HepG2 (cell line): ENCODE measurements at regions not wholly inside any gene's neighbourhood (a gene's known extent, or its start where the extent isn't known, plus 50 kb on each side); places are given as distances from the start of the nearest gene placed in this dataset.

Experiments
- EED ChIP-seq: sonication (generic); formaldehyde crosslinking; IDR thresholded peaks from 2 replicates; pipeline ENCODE4 v1.5.0; 2020; ENCODE audit warnings: mild to moderate bottlenecking, missing genetic modification reagents
- ZBTB38 ChIP-seq: sonication (generic); formaldehyde crosslinking; IDR thresholded peaks from 2 replicates; pipeline ENCODE4 v1.5.1; 2020; ENCODE audit warnings: mild to moderate bottlenecking, missing genetic modification reagents
- ZNF652 ChIP-seq: IDR thresholded peaks from 2 replicates; pipeline ENCODE4 v1.6.1; 2016; ENCODE audit warnings: low read depth, borderline replicate concordance
- TF ChIP-seq, protein P1 (sequence below), 2 experiments: IDR thresholded peaks; 2 replicates each; pipeline ENCODE4 v1.6.1; 2011 to 2012; ENCODE audit warnings: low read length in 2 of 2, borderline replicate concordance in 1 of 2, low read depth in 1 of 2, mild to moderate bottlenecking in 1 of 2, moderate library complexity in 1 of 2
- TF ChIP-seq, protein P2 (sequence below): IDR thresholded peaks from 2 replicates; pipeline ENCODE4 v1.6.1; 2016; ENCODE audit warnings: missing compliant biosample characterization, missing genetic modification reagents, borderline replicate concordance
- TF ChIP-seq, protein P3 (sequence below): fragments of 450-650 bp; IDR thresholded peaks from 2 replicates; pipeline ENCODE4 v1.6.1; 2017; ENCODE audit warnings: mild to moderate bottlenecking
- TF ChIP-seq, protein P4 (sequence below): sonication (generic); formaldehyde crosslinking; IDR thresholded peaks from 2 replicates; pipeline ENCODE4 v1.8.0; 2022; ENCODE audit warnings: missing genetic modification reagents, mild to moderate bottlenecking, moderate library complexity, borderline replicate concordance
- TF ChIP-seq, protein P5 (sequence below): sonication (generic); formaldehyde crosslinking; IDR thresholded peaks from 2 replicates; pipeline ENCODE4 v1.5.0; 2020; ENCODE audit warnings: mild to moderate bottlenecking, missing genetic modification reagents, moderate library complexity

DNA sequence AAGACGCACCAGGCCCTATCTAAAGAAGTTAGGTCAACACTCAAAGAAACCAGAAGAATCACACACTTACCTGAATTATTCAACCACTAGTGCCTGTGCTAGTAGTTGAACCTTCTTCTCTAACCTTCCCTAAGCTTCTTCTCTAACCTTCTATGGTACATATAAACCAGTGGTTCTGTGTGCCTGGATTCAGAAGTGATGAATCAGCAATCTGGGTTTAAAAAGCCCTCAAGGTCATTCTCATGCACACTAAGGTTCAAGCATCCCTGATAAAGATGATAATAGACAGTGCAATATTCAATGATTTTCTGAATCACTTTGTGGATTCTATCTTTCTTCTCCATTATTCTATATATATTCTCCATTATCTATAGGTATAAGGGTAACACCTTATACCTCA lies 271.4 kb upstream of the TBX18 start:
- TF ChIP-seq, protein P1, sequence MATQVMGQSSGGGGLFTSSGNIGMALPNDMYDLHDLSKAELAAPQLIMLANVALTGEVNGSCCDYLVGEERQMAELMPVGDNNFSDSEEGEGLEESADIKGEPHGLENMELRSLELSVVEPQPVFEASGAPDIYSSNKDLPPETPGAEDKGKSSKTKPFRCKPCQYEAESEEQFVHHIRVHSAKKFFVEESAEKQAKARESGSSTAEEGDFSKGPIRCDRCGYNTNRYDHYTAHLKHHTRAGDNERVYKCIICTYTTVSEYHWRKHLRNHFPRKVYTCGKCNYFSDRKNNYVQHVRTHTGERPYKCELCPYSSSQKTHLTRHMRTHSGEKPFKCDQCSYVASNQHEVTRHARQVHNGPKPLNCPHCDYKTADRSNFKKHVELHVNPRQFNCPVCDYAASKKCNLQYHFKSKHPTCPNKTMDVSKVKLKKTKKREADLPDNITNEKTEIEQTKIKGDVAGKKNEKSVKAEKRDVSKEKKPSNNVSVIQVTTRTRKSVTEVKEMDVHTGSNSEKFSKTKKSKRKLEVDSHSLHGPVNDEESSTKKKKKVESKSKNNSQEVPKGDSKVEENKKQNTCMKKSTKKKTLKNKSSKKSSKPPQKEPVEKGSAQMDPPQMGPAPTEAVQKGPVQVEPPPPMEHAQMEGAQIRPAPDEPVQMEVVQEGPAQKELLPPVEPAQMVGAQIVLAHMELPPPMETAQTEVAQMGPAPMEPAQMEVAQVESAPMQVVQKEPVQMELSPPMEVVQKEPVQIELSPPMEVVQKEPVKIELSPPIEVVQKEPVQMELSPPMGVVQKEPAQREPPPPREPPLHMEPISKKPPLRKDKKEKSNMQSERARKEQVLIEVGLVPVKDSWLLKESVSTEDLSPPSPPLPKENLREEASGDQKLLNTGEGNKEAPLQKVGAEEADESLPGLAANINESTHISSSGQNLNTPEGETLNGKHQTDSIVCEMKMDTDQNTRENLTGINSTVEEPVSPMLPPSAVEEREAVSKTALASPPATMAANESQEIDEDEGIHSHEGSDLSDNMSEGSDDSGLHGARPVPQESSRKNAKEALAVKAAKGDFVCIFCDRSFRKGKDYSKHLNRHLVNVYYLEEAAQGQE (IDR thresholded peaks at IDR 0.05; ENCODE audit: borderline replicate concordance in 1 of 2, low read depth in 1 of 2, low read length in 2 of 2): no peak
- TF ChIP-seq, protein P2, sequence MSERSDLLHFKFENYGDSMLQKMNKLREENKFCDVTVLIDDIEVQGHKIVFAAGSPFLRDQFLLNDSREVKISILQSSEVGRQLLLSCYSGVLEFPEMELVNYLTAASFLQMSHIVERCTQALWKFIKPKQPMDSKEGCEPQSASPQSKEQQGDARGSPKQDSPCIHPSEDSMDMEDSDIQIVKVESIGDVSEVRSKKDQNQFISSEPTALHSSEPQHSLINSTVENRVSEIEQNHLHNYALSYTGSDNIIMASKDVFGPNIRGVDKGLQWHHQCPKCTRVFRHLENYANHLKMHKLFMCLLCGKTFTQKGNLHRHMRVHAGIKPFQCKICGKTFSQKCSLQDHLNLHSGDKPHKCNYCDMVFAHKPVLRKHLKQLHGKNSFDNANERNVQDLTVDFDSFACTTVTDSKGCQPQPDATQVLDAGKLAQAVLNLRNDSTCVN (CRISPR knock-in tag): no peak
- TF ChIP-seq ZBTB38 (CRISPR knock-in tag) (no peak), ZNF652 (no peak), EED (CRISPR knock-in tag) (no peak)
- TF ChIP-seq, protein P3, sequence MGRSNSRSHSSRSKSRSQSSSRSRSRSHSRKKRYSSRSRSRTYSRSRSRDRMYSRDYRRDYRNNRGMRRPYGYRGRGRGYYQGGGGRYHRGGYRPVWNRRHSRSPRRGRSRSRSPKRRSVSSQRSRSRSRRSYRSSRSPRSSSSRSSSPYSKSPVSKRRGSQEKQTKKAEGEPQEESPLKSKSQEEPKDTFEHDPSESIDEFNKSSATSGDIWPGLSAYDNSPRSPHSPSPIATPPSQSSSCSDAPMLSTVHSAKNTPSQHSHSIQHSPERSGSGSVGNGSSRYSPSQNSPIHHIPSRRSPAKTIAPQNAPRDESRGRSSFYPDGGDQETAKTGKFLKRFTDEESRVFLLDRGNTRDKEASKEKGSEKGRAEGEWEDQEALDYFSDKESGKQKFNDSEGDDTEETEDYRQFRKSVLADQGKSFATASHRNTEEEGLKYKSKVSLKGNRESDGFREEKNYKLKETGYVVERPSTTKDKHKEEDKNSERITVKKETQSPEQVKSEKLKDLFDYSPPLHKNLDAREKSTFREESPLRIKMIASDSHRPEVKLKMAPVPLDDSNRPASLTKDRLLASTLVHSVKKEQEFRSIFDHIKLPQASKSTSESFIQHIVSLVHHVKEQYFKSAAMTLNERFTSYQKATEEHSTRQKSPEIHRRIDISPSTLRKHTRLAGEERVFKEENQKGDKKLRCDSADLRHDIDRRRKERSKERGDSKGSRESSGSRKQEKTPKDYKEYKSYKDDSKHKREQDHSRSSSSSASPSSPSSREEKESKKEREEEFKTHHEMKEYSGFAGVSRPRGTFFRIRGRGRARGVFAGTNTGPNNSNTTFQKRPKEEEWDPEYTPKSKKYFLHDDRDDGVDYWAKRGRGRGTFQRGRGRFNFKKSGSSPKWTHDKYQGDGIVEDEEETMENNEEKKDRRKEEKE: no peak
- TF ChIP-seq, protein P4, sequence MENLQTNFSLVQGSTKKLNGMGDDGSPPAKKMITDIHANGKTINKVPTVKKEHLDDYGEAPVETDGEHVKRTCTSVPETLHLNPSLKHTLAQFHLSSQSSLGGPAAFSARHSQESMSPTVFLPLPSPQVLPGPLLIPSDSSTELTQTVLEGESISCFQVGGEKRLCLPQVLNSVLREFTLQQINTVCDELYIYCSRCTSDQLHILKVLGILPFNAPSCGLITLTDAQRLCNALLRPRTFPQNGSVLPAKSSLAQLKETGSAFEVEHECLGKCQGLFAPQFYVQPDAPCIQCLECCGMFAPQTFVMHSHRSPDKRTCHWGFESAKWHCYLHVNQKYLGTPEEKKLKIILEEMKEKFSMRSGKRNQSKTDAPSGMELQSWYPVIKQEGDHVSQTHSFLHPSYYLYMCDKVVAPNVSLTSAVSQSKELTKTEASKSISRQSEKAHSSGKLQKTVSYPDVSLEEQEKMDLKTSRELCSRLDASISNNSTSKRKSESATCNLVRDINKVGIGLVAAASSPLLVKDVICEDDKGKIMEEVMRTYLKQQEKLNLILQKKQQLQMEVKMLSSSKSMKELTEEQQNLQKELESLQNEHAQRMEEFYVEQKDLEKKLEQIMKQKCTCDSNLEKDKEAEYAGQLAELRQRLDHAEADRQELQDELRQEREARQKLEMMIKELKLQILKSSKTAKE: no peak
- TF ChIP-seq, protein P5, sequence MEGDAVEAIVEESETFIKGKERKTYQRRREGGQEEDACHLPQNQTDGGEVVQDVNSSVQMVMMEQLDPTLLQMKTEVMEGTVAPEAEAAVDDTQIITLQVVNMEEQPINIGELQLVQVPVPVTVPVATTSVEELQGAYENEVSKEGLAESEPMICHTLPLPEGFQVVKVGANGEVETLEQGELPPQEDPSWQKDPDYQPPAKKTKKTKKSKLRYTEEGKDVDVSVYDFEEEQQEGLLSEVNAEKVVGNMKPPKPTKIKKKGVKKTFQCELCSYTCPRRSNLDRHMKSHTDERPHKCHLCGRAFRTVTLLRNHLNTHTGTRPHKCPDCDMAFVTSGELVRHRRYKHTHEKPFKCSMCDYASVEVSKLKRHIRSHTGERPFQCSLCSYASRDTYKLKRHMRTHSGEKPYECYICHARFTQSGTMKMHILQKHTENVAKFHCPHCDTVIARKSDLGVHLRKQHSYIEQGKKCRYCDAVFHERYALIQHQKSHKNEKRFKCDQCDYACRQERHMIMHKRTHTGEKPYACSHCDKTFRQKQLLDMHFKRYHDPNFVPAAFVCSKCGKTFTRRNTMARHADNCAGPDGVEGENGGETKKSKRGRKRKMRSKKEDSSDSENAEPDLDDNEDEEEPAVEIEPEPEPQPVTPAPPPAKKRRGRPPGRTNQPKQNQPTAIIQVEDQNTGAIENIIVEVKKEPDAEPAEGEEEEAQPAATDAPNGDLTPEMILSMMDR (CRISPR knock-in tag): no peak
